Caco-2 (cell line): ENCODE measurements at regions not wholly inside any gene's neighbourhood (a gene's known extent, or its start where the extent isn't known, plus 50 kb on each side); places are given as distances from the start of the nearest gene placed in this dataset.

Experiments
- BruUV-seq: library from RNA; stranded (reverse); fragments of 400-500 nt; replicated peaks from 2 replicates; lab custom pipeline; 2021; lab: Mats Ljungman, UMichigan
- CTCF ChIA-PET: fragments of 300-600 bp; sonication (Branson Sonifier 250); formaldehyde crosslinking; loops from one replicate; lab custom pipeline; 2022; ENCODE audit warnings: antibody characterized with exemption; lab: Charles Lee
- POLR2A ChIA-PET: fragments of 300-600 bp; sonication (Branson Sonifier 250); formaldehyde crosslinking; loops from one replicate; lab custom pipeline; 2022; ENCODE audit warnings: antibody characterized with exemption; lab: Charles Lee
- DNase-seq, 2 experiments: peaks; one replicate each; pipeline versions ENCODE4 v3.0.0 to v3.0.0-alpha.2; 2020 to 2022
- H3K27me3 ChIP-seq: replicated peaks from 2 replicates; pipeline ENCODE4 v1.6.0; 2011; ENCODE audit warnings: low read length; ENCODE audit not compliant: control insufficient read depth, insufficient read depth
- H3K36me3 ChIP-seq: 2 replicates; pipeline ENCODE4 v1.5.1; 2011; ENCODE audit warnings: low read length; ENCODE audit not compliant: control insufficient read depth, insufficient read depth
- H3K4me1 ChIP-seq: fragments of 250-450 bp; sonication (Bioruptor Pico); 2 replicates; pipeline ENCODE4 v1.5.1; 2020; ENCODE audit warnings: mild to moderate bottlenecking
- H3K4me3 ChIP-seq: 2 replicates; pipeline ENCODE4 v1.5.1; 2011; ENCODE audit warnings: low read depth, mild to moderate bottlenecking, control low read depth, low read length
- H3K9me3 ChIP-seq: fragments of 250-450 bp; sonication (Bioruptor Pico); 2 replicates; pipeline ENCODE4 v1.5.1; 2020; ENCODE audit warnings: mild to moderate bottlenecking, moderate library complexity
- H3K27ac Mint-ChIP-seq: one replicate; pipeline ENCODE4 v1.8.0; 2022; ENCODE audit warnings: mixed read lengths; ENCODE audit not compliant: unreplicated experiment
- H3K27me3 Mint-ChIP-seq: one replicate; pipeline ENCODE4 v1.8.0; 2022; ENCODE audit warnings: mixed read lengths; ENCODE audit not compliant: insufficient read depth, unreplicated experiment
- H3K36me3 Mint-ChIP-seq: one replicate; pipeline ENCODE4 v1.8.0; 2022; ENCODE audit warnings: mild to moderate bottlenecking, mixed read lengths; ENCODE audit not compliant: insufficient read depth, unreplicated experiment
- H3K4me1 Mint-ChIP-seq: one replicate; pipeline ENCODE4 v1.8.0; 2022; ENCODE audit warnings: low read depth, mixed read lengths; ENCODE audit not compliant: unreplicated experiment
- H3K4me3 Mint-ChIP-seq: one replicate; pipeline ENCODE4 v1.8.0; 2022; ENCODE audit warnings: mild to moderate bottlenecking, moderate library complexity, mixed read lengths; ENCODE audit not compliant: unreplicated experiment
- H3K9me3 Mint-ChIP-seq: one replicate; pipeline ENCODE4 v1.8.0; 2022; ENCODE audit warnings: mixed read lengths; ENCODE audit not compliant: unreplicated experiment
- intact Hi-C: fragments of 100-400 bp; cut with micrococcal nuclease; formaldehyde crosslinking; loops from one replicate; pipeline ENCODE4 v1.10.0; 2022; ENCODE audit not compliant: unreplicated experiment
- TF ChIP-seq, protein P1 (sequence below), 2 experiments: fragments of 200-600 bp in 1 of 2; IDR thresholded peaks; 1 replicate in 1 of 2; 2 replicates in 1 of 2; pipeline versions ENCODE4 v1.5.1 to v1.8.0; 2011 to 2022; ENCODE audit warnings: antibody characterized with exemption in 1 of 2, control low read depth in 1 of 2, inconsistent platforms in 1 of 2, low read depth in 1 of 2, low read length in 1 of 2, mild to moderate bottlenecking in 1 of 2, moderate library complexity in 1 of 2; ENCODE audit not compliant: insufficient read depth in 1 of 2, severe bottlenecking in 1 of 2, unreplicated experiment in 1 of 2

GRCh38 chr12:61956545-61956944 is 303.7 kb upstream of the USP15 start:
- no peak for DNase-seq
- H3K27ac Mint-ChIP-seq = no peak overlapping the region
- ChIA-PET POLR2A (no interaction called here), CTCF (no interaction called here)
- BruUV-seq = no TSS peak
- no peaks in the 10 kb centered on the region for H3K27me3 ChIP-seq
- TF ChIP-seq, protein P1, sequence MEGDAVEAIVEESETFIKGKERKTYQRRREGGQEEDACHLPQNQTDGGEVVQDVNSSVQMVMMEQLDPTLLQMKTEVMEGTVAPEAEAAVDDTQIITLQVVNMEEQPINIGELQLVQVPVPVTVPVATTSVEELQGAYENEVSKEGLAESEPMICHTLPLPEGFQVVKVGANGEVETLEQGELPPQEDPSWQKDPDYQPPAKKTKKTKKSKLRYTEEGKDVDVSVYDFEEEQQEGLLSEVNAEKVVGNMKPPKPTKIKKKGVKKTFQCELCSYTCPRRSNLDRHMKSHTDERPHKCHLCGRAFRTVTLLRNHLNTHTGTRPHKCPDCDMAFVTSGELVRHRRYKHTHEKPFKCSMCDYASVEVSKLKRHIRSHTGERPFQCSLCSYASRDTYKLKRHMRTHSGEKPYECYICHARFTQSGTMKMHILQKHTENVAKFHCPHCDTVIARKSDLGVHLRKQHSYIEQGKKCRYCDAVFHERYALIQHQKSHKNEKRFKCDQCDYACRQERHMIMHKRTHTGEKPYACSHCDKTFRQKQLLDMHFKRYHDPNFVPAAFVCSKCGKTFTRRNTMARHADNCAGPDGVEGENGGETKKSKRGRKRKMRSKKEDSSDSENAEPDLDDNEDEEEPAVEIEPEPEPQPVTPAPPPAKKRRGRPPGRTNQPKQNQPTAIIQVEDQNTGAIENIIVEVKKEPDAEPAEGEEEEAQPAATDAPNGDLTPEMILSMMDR (IDR thresholded peaks at IDR 0.05; ENCODE audit: insufficient read depth in 1 of 2, low read depth in 1 of 2, low read length in 1 of 2, severe bottlenecking in 1 of 2, unreplicated experiment in 1 of 2) = no peak
- peaks cover 7% of the 10 kb centered on the region for H3K9me3 Mint-ChIP-seq
- no peaks in the 10 kb centered on the region for H3K36me3 ChIP-seq
- intact Hi-C loops = no loop called here
- H3K27me3 Mint-ChIP-seq = no peaks in the 10 kb centered on the region
- H3K4me3 Mint-ChIP-seq = no peak overlapping the region
- no peaks in the 10 kb centered on the region for H3K4me1 Mint-ChIP-seq
- H3K4me3 ChIP-seq = no peak overlapping the region
- H3K4me1 ChIP-seq = no peaks in the 10 kb centered on the region
- H3K36me3 Mint-ChIP-seq = no peaks in the 10 kb centered on the region
- no peaks in the 10 kb centered on the region for H3K9me3 ChIP-seq

GRCh38 chr12:61974461-61974860 is 285.7 kb upstream of the USP15 start:
- ChIA-PET CTCF (no interaction called here), POLR2A (no interaction called here)
- no peak overlapping the region for H3K27ac Mint-ChIP-seq
- intact Hi-C loops = no loop called here
- DNase-seq = no peak
- H3K27me3 ChIP-seq = no peaks in the 10 kb centered on the region
- H3K36me3 Mint-ChIP-seq = no peaks in the 10 kb centered on the region
- H3K9me3 ChIP-seq = no peaks in the 10 kb centered on the region; the same call in 1 of the 2 replicates
- TF ChIP-seq, protein P1 (IDR thresholded peaks at IDR 0.05; ENCODE audit: insufficient read depth in 1 of 2, low read depth in 1 of 2, low read length in 1 of 2, severe bottlenecking in 1 of 2, unreplicated experiment in 1 of 2) = no peak
- H3K4me3 Mint-ChIP-seq = no peak overlapping the region
- no TSS peak for BruUV-seq
- H3K36me3 ChIP-seq = no peaks in the 10 kb centered on the region
- no peaks in the 10 kb centered on the region for H3K27me3 Mint-ChIP-seq
- H3K4me1 ChIP-seq = no peaks in the 10 kb centered on the region
- no peaks in the 10 kb centered on the region for H3K4me1 Mint-ChIP-seq
- no peak overlapping the region for H3K4me3 ChIP-seq
- H3K9me3 Mint-ChIP-seq = no peaks in the 10 kb centered on the region

- Mint-ChIP-seq H3K27ac (no peak overlapping the region), H3K27me3 (no peaks in the 10 kb centered on the region), H3K4me3 (no peak overlapping the region), H3K36me3 (no peaks in the 10 kb centered on the region), H3K9me3 (no peaks in the 10 kb centered on the region), H3K4me1 (no peaks in the 10 kb centered on the region)
- Histone ChIP-seq H3K36me3 (no peaks in the 10 kb centered on the region), H3K4me3 (no peak overlapping the region), H3K27me3 (no peaks in the 10 kb centered on the region), H3K4me1 (no peaks in the 10 kb centered on the region), H3K9me3 (no peaks in the 10 kb centered on the region)
- CTCF ChIA-PET = interaction anchor here (0.7 kb wide), 1 partner anchor 101 kb away, joined by 8 read pairs; no protein-coding TSS in a partner anchor
- TF ChIP-seq, protein P1 (IDR thresholded peaks at IDR 0.05; ENCODE audit: insufficient read depth in 1 of 2, low read depth in 1 of 2, low read length in 1 of 2, severe bottlenecking in 1 of 2, unreplicated experiment in 1 of 2) = no peak
- intact Hi-C loops = no loop called here
- POLR2A ChIA-PET = no interaction called here
- no peak for DNase-seq
- BruUV-seq = no TSS peak
These were observed 274.4 kb upstream of the USP15 start for GRCh38 chr12:61985830-61986229.
